ENCODE measurements at regions not wholly inside any gene's neighbourhood (a gene's known extent, or its start where the extent isn't known, plus 50 kb on each side); places are given as distances from the start of the nearest gene placed in this dataset.

DNA sequence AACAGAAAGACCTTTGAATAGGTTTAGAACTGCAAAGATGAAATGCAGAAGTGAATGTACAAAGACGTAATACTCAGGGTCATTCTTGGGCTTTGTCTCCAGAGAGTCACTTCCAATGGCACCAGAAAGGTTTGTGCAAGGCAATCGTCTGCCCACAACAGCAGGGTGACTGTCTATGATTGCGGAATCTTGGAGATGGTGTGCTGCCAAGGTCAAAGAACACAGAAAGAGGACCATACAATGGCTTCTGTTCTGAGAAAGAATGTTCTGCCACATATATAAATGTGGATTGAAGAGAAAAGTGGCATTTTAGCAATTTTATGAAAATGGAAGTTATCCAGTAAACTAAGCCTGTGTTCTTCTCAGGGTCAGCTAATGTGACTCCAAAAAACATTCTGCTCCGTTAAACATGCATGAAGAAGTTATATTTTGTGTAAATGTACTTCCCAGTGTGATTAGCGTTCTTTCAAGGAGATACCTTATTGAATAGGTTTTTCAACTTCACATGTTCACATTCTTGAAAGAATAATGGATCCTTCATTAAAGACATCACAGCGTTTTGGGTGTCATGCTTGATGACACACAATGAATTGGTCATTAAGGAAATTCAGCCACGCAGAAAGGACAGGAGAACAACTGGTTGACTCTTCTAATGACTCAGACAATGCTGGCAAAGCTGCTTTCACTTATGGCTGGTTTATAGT, 73.4 kb upstream of the CDH6 start:
- Histone ChIP-seq H3K9me3 (no peaks in the 10 kb centered on the region), H3K4me3 (no peak overlapping the region), H3K27me3 (ENCODE audit: low read depth) (no peaks in the 10 kb centered on the region), H3K4me1 (no peaks in the 10 kb centered on the region), H3K27ac (no peak overlapping the region), H3K36me3 (no peaks in the 10 kb centered on the region)
- intact Hi-C loops (cut with DNase I), result no loop called here
- TF ChIP-seq, protein P1, sequence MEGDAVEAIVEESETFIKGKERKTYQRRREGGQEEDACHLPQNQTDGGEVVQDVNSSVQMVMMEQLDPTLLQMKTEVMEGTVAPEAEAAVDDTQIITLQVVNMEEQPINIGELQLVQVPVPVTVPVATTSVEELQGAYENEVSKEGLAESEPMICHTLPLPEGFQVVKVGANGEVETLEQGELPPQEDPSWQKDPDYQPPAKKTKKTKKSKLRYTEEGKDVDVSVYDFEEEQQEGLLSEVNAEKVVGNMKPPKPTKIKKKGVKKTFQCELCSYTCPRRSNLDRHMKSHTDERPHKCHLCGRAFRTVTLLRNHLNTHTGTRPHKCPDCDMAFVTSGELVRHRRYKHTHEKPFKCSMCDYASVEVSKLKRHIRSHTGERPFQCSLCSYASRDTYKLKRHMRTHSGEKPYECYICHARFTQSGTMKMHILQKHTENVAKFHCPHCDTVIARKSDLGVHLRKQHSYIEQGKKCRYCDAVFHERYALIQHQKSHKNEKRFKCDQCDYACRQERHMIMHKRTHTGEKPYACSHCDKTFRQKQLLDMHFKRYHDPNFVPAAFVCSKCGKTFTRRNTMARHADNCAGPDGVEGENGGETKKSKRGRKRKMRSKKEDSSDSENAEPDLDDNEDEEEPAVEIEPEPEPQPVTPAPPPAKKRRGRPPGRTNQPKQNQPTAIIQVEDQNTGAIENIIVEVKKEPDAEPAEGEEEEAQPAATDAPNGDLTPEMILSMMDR (IDR thresholded peaks at IDR 0.05), result no peak
- peak in 1 of 2 donors; percentile 75 for ATAC-seq
- DNase-seq, result no peak

DNA sequence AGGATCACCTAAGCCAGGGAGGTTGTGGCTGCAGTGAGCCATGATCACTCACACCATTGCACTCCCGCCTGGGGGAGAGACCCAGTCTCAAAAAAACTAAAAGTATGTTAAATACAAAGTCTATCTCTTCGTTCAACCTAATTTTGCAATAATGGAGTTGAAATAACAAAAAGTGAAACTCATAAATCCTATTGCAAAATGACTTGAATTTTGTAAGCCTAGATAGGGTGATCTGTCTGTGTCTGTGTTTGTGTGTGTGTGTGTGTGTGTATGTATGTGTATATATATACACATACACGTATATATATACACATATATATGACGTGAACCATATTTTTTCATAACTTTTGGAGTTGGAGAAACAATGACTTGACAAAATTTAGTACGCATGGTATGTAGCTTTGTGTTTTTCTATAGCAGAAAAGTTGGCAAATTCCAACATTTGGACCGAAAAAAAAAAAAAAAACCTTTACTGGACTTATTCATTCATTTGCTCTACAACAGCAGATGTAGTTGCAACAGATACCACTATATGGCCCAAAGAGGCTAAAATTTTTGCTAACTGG, 76.9 kb upstream of the CDH6 start:
- H3K4me1 ChIP-seq, result no peaks in the 10 kb centered on the region
- ATAC-seq (no peak), DNase-seq (no peak)
- TF ChIP-seq, protein P1 (IDR thresholded peaks at IDR 0.05), result no peak
- no peak overlapping the region for H3K4me3 ChIP-seq
- H3K27ac ChIP-seq, result no peak overlapping the region
- intact Hi-C loops (cut with DNase I), result no loop called here
- H3K36me3 ChIP-seq, result no peaks in the 10 kb centered on the region
- H3K27me3 ChIP-seq (ENCODE audit: low read depth), result no peaks in the 10 kb centered on the region
- no peaks in the 10 kb centered on the region for H3K9me3 ChIP-seq

DNA sequence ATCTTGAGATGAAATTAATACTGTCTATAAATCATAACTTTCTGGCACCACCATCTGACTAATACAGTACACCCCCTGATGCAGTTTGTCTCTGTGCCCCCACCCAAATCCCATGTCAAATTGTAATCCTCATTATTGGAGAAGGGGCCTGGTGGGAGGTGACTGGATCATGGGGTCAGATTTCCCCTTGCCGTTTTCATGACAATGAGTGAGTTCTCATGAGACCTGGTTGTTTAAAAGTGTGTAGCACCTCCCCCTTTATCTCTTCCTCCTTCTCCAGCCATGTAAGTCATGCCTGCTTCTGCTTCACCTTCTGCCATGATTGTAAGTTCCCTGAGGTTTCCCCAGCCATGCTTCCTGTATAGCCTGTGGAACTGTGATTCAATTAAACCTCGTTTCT, 78.7 kb upstream of the CDH6 start:
- no peaks in the 10 kb centered on the region for H3K27me3 ChIP-seq (ENCODE audit: low read depth)
- intact Hi-C loops (cut with DNase I), result no loop called here

DNA sequence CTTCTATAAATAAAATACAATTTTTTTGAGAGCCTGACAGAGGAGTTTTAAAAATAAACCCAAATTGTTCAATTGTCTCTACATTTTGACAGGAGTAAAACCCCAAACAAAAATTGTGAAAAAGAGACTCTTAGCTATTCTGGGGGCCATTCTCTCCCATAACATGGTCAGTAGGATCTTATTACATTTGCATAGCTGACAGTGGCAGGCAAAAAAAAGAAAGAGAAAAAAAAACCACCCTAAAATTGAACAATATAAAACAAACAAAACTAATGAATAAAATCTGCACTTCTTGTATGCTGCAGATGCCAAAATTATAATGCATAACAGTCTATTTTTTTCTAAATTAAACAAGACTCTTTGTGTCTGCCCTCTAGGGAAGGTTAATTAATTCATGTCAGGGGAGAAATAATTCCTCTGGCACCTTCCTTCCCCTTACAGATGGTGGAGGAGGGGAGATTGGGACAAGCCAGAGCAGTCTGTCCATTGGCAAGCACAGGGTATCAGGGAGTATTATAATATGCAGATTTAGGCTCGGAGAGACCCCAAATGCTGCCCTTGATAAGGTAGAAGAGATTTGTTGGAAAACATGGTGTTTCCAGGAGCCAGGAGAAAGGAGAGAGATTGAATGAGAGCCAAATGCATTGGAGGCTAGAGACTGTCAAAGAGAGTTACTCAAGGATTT, 79.7 kb upstream of the CDH6 start:
- no peaks in the 10 kb centered on the region for H3K9me3 ChIP-seq
- no peaks in the 10 kb centered on the region for H3K4me1 ChIP-seq
- no peak overlapping the region for H3K27ac ChIP-seq
- ATAC-seq (no peak), DNase-seq (no peak)
- TF ChIP-seq, protein P1 (IDR thresholded peaks at IDR 0.05), result no peak
- intact Hi-C loops (cut with DNase I), result no loop called here
- H3K27me3 ChIP-seq (ENCODE audit: low read depth), result no peaks in the 10 kb centered on the region
- H3K36me3 ChIP-seq, result no peaks in the 10 kb centered on the region
- H3K4me3 ChIP-seq, result no peak overlapping the region

More for the DNA sequence above, 78.7 kb upstream of the CDH6 start:
- no peak for DNase-seq
- ATAC-seq, result no peak
- Histone ChIP-seq H3K36me3 (no peaks in the 10 kb centered on the region), H3K27ac (no peak overlapping the region), H3K9me3 (no peaks in the 10 kb centered on the region), H3K4me1 (no peaks in the 10 kb centered on the region), H3K4me3 (no peak overlapping the region)
- TF ChIP-seq, protein P1 (IDR thresholded peaks at IDR 0.05), result no peak

DNA sequence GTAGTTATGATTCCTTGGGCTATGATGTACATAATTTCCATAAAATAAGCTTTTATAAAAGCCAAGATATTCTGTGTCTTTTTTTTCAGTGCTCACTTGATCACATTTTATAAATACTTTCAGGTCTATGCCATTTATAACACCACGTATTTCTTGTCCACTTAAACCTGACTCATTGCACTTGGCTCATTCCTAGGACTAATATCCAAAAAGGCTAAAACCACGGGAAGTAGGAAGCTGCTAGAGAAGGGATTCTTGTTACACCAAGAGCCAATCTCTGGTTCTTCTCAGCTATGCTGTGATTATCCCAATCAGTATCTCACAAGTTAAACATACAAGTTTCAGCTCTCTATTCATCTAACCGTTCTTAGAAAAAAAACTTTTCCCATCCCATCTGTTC, 80.4 kb upstream of the CDH6 start:
- intact Hi-C loops (cut with DNase I), result no loop called here

More for the DNA sequence above, 80.4 kb upstream of the CDH6 start:
- Histone ChIP-seq H3K4me1 (no peaks in the 10 kb centered on the region), H3K27me3 (ENCODE audit: low read depth) (no peaks in the 10 kb centered on the region), H3K4me3 (no peak overlapping the region), H3K27ac (no peak overlapping the region), H3K36me3 (no peaks in the 10 kb centered on the region), H3K9me3 (no peaks in the 10 kb centered on the region)
- DNase-seq (no peak), ATAC-seq (no peak)
- TF ChIP-seq, protein P1 (IDR thresholded peaks at IDR 0.05), result no peak
